HG02588 (cell line): ENCODE measurements at regions not wholly inside any gene's neighbourhood (a gene's known extent, or its start where the extent isn't known, plus 50 kb on each side); places are given as distances from the start of the nearest gene placed in this dataset.
"Not testable (repeated sequence)": the region's sequence is repeated elsewhere in the genome, so short reads cannot be mapped to it uniquely, and the experiment has no call there.

Experiments
- ATAC-seq: cut with Tn5 transposase; IDR thresholded peaks from one replicate; pipeline ENCODE4 v1.9.1; 2021; ENCODE audit warnings: mild to moderate bottlenecking, moderate library complexity; ENCODE audit not compliant: unreplicated experiment

DNA sequence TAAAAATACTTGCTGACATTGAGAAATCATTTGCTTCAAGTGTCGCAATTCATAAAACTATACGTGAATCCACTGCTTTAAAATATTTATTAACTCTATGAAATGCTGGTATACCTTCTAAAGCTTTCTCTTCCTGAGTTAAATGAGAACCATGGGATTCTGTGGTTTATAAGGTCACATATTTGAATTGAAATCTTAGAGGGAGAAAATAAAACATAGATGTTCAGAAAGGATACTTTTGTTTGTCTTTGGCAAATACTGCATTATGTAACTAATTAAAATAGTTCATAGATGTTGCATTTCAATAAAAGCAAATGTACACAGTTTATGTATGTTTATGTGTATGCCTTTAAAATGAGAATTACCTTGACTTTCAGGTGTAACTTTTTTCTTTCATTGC lies 250.1 kb downstream of the FAM170A start:
- no peak for ATAC-seq

DNA sequence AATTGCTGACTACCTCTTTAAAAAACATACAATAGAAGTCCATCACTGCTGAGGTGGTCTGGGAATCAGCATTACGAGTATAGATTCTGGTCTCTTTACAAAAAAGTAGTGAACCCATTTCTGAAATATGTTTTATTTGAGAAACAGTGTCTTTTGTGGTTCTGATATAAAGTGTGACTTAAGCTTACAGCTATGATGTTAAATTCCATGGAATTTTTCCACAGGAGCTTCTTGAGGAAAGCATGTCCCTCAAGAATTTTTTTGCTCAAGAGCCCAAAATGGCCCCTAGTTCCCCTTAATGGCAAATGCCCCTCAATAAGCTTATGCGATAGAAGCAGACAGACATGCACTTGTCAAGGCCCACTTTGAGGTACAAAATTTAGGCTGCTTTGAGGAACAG lies 265.7 kb downstream of the FAM170A start:
- no peak for ATAC-seq

DNA sequence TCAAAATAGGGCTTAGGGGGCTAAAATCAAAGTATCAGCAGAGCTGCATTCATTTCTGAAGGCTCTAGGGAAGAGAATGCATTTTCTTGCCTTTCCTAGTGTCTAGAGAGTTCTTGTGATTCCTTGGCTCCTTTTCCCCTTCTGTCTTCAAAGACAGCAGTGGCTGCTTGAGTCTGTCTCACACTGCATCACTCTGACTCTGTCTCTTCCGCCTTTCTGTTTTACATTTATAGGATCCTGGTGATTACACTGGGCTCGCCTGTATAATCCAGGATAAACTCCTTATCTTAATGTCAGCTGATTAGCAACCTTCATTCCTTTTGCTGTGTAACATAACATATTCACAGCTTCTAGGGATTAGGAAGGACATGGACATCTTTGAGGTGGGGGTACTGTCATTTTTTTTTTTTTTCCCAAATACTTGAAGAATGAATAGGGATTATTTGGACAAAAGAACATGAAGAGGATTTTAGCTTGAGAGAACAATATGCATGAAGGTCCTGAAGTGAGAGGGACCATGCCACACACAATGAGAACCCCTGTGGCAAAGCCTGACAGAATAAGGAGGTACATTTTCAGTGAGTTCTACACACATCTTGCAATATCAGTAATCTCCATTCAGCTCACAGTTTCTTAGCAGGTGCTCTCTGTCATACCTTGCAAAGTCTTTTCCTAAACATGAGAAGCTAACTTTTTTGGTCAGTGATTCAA lies 267.6 kb downstream of the FAM170A start:
- ATAC-seq, result no peak

DNA sequence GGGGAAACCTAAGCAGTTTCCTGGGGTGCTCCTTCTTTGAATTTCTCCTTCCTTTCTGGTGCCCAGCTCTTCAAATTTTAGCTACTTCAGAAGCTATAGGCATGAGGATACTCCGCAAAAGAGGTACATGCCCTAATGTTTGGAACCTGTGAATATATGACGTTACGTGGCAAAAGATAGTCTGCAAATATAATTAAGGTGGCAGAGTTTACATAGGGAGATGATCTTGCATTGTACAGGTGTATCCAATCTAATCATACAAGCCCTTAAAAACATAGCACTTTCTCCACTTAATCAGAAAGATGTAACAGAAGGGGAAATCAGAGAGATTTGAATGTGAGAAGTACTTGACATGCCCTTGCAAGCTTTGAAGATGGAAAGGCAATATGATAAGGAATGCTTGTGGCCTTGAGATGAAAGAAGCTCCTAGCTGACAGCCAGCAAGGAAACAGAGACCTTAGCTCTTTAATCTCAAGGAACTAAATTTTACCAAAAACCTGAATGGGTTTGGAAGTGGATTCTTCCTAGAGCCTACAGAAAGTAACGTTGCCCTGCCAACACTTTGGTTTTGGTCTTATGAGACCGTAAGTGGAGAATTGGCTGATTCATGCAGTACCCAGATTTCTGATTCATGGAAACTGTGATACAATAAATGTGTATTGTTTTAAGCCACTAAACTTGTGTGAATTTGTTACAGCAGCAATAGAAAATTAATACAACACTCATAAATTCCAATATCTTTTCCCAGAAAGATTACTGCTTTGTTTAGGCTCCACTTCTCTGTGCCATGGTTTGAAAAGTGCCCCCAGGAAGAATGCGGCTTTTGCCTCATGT lies 268.4 kb downstream of the FAM170A start:
- no peak for ATAC-seq

DNA sequence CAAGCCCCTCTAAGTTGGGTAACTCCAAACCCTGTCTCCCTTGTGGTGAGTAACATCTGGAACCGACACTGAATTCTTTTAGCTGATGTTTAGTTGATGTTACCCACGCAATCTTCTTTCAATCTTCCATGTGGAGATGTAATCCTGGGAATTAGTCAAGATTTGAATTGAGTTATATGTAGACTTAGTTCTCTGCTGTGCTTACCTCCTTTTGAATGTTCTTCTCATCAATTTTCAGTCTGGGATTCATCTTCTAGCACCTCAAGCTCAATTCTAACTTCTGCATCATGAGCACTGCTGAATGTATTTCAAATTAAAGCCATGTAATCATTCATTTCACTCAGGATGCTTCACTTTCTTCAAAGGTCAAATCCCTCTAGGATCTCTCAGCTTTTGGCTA lies 270.6 kb downstream of the FAM170A start:
- ATAC-seq, result no peak

DNA sequence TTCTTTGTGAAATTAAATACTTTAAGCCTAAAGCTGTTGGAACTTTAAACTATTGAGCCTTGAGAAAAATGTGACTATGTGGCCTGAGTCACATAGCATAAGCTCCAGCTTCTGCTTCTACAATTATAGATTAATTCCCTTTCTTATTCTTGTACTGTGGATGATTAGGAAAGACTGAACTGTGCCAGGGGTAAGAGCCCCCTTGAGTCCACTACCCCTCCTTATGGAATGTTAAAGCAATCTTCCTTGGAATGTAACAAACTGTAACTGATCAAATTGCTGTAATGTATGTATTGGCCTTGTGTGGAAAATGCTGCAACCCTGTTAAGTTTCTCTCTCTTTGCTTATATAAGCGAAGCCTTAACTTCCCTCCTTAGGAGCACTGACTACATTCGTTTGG lies 273.2 kb downstream of the FAM170A start:
- no peak for ATAC-seq

DNA sequence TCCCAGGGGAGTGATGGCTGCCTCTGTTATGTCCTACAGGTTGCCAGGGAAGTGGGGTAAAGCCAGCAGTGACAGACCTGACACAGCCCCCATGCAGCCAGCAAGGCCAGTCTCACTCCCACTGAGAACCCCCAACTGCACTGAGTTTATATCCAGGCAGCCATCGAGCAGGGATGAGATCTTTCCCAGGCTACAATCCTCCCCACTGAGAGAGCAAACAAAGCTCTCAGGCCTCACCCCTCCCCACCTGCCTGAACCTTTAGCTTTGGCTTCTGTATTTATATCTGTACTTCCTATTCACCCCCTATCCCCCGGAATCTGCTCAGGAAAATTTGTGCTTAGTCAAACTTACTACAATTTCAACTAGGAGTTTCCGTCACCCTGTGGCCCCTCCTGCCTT lies 284.1 kb downstream of the FAM170A start:
- no peak for ATAC-seq

DNA sequence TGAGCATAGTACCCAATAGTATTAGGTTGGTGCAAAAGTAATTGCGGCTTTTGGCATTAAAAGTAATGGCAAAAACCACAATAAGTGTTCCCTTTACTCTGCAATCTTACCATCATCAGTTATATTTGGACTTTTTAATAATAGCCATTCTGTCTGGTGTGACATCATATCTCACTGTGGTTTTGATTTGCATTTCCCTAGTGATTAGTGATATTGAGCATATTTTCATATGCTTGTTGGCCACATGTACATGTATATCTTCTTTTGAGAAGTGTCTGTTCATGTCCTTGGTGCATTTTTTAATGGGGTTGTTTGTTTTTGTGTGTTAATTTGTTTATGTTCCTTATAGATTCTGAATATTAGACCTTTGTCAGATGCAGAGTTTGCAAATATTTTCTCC lies 289.9 kb downstream of the FAM170A start:
- no peak for ATAC-seq

DNA sequence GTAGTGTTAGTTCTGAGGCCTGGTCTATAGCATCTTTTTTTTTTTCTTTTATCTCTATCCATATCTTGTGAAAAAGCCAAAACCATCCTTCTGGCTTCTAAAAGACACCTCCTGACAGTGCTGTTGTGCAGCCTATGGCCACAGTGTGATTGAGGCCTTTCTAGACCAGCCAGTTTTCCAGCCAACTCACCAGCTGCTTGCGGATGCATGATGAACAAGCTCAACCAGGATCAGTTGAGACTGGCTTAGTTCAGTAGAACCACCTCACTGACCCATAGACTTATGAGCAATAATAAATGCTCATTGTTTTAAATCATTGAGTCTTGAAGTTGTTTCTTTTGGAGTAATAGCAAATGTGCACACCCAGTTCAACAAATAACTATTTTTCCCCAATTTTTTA lies 296.9 kb downstream of the FAM170A start:
- ATAC-seq, result no peak

DNA sequence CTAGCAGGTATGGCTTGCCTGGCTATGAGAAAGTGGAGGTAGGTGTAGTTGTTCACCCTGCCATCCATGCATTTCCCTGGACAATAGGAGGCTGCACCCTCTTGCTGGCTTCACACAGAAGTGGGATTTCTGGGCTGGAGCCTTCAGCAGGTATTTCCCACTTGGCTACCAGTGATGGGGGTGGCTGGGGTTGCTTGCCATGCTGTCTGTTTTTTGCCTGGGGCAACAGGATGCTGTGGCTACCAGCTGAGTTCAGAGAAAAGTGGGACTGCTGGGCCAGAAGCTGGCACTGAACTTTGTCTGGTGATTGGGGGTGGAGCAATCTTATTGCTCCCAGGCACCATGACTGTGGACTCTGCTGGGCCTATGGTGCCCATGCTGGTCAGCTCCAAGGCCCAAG lies 299.6 kb downstream of the FAM170A start:
- ATAC-seq, result no peak

DNA sequence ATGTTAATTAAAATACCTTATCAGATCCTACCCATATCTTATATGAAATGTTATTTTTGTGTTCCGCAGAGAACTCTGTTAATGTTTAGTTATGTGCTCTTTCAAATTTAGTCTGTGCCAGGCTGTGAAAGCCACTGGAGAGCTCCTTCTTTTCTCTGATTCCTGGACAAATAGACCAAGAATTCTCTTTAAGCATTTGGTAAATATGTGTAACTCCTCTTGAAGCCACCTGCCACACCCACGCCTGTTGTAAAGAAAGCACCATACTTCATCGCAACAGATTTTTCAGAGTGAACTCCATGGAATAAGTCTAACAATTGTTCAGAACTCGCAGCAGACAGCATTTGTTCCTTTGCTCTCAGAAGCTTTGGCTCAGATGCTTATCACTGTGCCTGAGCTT lies 301.1 kb downstream of the FAM170A start:
- ATAC-seq, result no peak

DNA sequence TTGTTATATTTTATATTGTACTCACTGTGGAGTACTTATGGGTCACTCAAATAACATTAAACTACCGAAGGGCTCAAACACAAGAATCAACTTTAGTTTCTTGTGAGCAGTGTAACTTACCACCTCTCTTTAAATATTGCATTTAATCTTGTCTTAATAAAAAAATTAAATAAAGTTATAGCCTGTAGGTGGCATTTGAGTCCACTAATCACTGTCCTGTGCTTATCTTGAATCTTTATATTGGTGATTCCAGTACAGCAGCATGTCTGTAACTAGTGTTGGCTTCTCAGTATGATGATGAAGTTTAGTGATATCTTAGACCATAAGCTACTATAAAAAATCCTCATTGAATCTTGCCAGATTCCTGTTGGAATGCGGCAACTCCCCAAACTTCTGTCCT lies 313.8 kb downstream of the FAM170A start:
- no peak for ATAC-seq

DNA sequence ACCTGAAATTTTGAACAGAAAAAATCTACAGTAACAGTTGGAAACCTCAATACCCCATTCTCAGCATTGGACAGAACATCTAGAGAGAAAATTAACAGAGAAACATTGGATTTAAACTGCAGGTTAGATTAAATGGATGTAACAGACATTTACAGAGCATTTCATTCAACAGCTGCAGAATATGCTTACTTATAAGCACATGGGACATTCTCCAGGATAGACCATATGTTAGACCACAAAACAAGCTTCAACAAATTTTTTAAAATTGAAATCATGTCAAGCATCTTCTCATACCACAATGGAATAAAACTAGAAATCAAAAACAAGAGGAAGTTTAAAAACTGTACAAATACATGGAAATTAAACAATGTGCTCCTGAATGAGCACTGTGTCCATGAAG lies 316.3 kb downstream of the FAM170A start:
- ATAC-seq, result no peak

DNA sequence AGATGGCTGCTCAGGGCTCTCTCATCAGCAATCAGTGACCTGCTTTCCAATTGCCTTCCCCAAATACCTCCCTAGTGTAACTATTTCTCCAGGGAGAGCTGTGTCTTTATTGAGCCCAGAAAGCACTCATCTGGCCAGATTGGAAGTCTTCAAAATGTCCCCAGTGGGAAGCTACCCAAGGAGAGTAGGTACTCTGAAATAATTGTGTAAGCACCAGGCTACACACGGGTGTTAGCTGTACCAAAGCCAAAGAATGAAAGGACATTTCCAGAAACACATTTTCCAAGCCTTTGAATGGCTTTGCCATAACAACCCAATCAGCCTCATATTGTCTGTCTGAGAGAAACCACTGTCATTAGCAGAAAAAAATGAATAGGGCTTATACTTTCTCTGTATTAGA lies 318.8 kb downstream of the FAM170A start:
- no peak for ATAC-seq

DNA sequence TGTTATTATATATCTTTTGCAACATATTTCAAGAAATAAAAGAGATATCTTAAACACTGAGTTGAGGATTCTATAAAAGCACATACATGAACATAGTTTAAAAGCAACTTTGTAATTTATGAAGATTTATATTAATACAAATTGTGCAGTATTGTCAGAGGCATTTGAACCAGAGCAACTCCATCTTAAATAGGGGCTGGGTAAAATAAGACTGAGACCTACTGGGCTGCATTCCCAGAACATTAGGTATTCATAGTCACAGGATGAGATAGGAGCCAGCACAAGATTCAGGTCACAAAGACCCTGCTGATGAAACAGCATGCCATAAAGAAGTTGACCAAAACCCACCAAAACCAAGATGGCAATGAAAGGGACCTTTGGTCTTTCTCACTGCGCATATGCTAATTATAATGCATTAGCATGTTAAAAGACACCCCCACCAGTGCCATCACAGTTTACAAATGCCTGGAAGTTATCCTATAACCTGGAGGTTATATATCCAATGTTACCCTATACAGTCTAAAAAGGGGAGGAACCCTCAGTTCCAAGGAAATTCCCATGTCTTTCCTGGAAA lies 320.2 kb downstream of the FAM170A start:
- no peak for ATAC-seq

DNA sequence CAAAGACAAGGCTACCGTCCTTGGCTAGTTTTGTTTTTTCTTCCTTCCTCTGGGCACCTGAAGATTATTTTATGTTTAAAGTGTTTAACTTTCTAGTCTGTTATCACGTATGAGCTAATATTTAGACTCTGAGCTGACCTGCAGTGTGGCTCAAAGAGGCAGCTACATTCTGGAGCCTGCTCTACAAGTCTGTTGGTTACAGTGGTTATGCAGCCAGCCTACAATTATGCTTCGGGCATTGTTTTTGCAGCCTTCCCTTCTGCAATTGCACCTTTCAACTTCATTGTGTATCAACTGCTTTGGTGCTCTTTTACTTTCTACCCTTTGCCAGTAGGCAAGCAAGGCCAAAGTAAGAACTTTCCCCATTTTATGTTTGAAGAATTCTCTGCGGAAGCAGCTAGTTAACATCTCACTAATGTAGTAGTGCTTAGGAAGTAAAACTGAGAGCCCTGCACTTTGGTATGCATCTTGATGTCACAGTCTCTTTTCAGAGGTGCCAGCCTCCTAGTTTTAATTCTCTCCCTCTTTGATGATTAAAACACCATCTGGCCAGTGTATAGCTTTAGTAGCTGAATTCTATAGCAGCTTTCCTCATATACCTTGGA lies 322.1 kb downstream of the FAM170A start:
- no peak for ATAC-seq

DNA sequence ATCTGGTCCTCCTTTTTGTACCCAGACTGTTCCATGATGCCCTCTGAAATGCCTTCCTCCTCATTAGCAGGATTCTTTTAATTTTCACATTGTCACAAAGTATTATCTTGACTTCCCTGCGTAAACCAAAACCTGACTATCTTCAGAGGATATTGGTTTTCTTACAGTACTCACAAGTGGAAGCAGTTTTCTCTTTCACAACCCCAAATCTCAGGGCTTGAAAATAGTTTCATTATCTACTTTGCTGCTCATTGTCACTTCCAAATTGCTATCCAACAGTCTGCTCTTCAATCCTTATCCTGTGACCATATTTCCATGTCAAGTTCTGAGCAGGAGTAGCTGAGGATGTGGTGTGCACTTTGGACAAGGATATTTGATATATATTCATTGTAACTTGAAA lies 324.1 kb downstream of the FAM170A start:
- no peak for ATAC-seq

DNA sequence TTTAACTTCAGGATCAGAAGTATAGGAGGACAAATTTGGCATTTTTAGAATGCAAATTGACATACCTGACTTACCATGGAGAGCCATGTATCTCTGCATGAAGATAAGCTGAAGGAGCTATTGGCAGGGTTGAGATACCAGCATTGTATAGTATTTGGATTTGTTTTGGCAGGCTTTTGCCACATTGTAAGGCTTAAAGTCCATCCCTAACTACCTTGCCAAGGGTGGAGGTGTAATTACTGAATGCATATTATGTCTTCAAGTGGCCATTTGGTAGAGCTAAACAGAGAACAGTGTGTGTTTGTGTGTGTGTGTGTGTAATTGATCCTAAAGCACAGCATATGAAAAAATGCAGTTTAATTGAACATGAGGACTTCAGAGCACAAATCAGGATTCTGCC lies 324.7 kb downstream of the FAM170A start:
- ATAC-seq, result no peak

DNA sequence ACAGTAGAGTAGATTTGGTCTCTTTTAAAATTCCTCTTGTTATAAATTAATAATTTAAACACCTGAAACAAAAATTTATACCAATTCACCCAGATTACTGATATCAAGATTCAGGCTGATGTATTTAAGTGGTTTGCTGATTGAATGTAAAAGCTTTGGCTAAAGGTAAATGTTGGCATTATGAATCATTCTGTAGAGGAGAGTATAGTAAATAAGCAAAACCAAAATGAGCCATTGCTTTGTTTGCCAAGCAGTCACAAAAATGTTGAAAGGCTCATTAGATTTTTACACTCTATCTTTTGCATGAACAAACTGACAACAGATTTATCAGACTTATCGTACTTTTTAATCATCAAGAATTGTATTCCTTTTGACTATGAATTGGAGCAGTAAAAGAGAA lies 332.6 kb downstream of the FAM170A start:
- no peak for ATAC-seq

DNA sequence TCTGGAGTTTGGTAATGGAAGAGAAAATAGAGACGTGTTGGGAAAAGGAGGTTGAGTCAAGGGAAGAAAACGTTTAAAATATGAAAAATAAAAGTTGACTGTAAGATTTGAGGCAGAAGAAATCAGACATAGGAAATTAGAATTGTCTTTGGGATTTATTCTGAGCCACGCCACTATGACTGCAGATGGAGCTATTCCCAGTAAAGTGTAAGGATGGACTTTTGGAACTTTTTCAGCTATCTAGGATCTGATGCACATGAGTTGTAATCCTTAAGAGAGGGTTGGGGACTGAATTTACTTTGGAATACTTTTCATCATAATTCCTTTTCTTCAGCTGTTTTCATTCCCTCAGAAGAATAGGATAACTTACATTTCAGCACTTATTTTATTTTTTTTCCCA lies 336.7 kb downstream of the FAM170A start:
- ATAC-seq, result no peak

DNA sequence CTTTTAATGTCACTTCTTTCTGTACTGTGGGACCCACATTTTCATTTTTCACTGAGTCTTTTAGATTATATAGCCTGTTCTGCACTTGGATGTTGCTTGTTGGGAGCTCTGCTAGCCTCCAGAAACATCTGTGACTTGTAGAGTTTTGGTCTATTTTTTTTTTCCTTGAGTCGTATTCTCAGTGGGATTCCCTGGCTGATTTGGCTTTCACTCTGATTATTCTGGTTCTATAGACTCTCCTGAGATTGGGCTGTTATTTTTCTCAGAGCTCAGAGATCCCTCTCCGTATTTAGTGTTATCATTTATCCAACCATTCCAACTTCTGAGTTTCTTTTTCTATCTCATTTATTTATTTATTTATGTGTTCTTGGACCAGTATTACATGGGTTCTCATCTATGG lies 339.3 kb downstream of the FAM170A start:
- no peak for ATAC-seq

DNA sequence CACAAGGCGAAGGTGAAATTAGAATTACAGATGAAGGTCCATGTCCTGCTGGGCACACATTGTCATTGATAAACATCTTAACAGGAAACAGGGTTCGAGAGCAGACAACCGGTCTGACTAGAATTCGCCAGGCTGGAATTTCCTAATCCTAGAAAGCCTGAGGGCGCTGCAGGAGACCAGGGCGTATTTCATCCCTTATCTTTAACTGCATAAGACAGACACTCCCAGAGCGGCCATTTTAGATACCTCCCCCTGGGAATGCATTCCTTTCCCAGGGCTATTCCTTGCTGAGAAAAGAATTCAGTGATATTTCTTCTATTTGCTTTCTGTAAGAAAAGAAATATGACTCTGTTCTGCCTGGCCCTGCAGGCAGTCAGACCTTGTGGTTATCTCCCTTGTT lies 357.7 kb downstream of the FAM170A start:
- ATAC-seq, result not testable (repeated sequence)
